Glomerular visceral epithelial cell (primary cell): ENCODE measurements at regions not wholly inside any gene's neighbourhood (a gene's known extent, or its start where the extent isn't known, plus 50 kb on each side); places are given as distances from the start of the nearest gene placed in this dataset.
"Not testable (repeated sequence)": the region's sequence is repeated elsewhere in the genome, so short reads cannot be mapped to it uniquely, and the experiment has no call there.

Source experiments
- DNase-seq: peaks from one replicate; pipeline ENCODE4 v3.0.0-alpha.2; 2016; ENCODE audit errors: extremely low spot score

GRCh38 chr2:185502351-185502750, 236.3 kb upstream of the FSIP2 start:
- DNase-seq = no peak

DNA sequence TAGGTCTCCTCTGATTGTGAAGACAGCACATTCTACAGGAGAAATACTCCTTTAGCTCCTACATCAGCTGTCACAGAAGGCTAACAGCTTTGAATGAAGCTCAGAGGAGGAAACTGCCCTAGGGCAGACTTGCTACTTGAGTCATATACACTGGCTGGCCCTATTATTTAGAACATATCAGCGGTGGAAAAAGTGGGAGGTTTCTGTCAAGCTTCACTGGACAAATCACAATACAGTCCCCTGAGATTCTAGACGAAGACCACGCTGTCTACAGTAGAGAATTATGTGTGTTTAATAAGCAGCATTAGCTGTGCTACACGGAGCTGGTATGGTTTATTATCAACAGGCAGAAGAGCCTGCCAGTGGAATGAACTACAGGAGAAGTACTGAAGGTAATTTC, 230.9 kb upstream of the FSIP2 start:
- no peak for DNase-seq

DNA sequence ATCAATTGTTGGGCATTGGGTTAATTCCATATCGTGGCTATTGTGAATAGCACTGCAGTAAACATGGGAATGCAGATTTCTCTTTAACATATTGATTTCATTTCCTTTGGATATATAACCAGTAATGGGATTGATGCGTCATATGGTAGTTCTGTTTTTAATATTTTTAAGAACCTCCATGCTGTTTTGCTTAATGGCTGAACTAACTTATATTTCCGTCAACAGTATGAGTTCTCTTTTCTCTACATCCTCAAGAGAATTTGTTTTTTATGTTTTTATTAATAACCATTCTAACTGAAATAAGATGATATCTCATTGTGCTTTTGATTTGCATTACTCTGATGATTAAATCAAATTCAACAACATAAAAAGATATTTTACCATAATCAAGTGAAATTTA, 228.5 kb upstream of the FSIP2 start:
- DNase-seq = no peak

GRCh38 chr2:185511925-185512324, 226.7 kb upstream of the FSIP2 start:
- DNase-seq = no peak

GRCh38 chr2:185522472-185522871, 216.1 kb upstream of the FSIP2 start:
- DNase-seq = no peak

GRCh38 chr2:185524242-185524641, 214.4 kb upstream of the FSIP2 start:
- DNase-seq = not testable (repeated sequence)

DNA sequence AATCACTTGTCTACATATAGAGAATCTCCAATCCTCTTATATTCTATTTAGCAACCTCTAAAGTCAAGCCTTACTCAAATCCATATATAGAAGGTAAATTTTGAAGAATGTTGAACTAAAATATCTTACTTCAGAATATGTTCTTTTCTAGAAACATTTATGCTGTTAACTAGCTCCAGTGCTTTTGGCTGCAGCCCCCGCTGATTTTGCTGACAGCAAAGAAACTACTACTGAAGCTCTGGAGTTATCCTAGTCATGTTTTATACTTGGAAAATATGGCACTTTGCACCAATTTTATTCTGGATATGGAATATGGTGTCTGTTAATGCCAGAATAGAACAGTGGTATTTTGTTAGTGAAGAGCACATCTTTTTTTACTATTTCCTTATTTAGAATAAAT, 212.4 kb upstream of the FSIP2 start:
- DNase-seq = no peak

DNA sequence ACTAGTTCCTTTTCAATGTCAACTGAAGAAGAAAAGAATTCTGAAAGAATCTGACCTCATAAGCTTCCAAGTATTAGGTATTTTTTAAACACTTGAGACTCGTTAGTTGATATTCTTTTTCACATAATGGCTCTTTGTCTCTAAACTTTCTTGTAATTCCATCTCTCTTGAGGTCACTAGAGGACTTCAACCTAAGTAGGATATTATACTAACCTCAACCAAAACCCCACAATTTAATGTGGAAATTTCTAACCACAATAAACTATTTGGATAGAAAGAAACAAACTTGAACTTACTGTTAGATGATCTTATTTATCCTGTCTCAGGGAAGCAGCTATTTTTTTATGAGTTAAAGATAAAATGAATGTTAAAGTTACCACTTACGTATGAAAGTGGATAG, 206.9 kb upstream of the FSIP2 start:
- DNase-seq = no peak

DNA sequence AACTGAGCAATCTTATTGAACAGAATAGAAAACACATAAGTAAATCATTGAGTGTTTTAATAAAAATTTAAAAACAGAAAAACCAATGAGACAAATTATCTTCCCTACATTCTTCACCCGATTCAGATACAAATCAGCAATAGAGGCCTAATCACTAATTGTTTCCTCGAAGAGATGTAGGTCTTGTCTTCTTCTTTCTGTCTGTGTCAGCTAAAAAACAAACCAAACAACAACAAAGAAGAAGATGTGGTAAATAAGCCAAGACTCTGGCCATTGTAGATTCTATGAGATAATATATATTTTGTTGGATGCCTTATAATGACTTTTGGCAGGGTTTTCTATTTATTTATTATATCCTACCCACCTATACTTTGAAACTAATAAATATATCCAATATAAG, 200.9 kb upstream of the FSIP2 start:
- DNase-seq = no peak

DNA sequence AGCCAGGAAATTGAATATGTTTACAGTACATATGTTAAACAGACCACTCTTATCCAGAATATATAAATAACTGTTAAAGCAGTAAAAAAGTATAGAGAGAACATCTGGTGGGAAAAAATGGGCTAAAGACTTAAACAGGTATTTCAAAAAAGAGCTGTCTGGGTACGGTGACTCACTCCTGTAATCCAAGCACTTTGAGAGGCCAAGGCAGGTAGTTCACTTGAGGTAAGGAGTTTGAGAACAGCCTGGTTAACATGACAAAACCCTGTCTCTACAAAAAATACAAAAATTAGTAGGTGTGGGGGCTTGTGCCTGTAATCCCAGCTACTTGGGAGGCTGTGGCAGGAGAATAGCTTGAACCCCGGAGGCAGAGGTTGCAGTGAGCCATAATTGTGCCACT, 171.4 kb upstream of the FSIP2 start:
- DNase-seq = no peak

GRCh38 chr2:185567940-185568339, 170.7 kb upstream of the FSIP2 start:
- DNase-seq = no peak

DNA sequence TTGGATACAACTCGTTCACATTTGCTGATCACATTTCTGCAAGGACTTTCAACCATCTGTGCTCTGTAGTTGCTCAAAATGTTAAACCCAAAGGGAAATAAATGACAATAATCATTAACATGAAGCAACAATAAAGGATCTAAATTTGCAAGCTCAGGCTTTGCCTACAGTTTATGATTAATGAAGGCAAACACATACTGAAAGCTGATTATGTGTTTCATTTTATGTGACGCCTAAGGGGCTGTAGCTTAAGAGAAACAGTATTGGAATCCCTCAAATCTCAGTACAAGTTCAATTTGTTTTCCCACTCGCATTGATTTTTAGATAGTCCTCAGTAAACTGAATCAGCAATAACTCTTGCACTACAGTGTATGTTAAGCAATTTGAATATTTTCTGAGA, 160.3 kb upstream of the FSIP2 start:
- no peak for DNase-seq

DNA sequence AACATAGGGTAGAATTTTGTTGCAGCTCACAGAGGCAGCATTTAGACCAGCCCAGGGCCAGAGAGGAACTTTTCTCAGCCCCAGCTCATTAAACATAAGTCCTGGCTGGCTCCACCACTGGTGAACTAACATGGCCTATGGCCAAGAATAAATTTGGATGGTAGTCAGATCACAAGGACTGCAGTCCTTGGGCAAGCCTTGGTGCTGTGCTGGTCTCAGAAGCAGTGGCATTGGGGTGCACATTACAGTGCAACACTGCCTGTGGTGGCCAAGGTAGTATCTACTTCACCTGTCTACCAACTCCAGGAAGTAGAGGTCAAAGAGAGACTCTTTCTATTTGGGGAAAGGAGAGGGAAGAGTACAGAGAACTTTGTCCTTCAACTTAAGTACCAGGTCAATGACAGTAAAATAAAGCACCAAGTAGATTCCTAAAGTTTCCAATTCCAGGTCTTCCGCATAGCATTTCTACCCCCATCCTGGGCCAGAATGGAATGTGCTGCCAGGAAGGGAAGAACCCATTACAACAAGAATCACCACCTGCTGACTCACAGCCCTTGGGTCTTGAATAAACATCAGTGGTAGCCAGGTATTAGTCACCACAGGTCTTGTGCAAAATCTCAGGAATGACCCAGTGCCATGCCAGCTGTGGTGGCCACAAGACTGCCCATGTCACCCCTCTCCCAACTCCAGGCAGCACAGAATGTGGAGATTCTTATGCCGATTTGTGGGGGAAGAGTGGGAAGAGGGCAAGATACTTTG, 155.4 kb upstream of the FSIP2 start:
- DNase-seq = peak; percentile 98

- DNase-seq = not testable (repeated sequence)
Measured at GRCh38 chr2:185585165-185585564, 153.4 kb upstream of the FSIP2 start.

DNA sequence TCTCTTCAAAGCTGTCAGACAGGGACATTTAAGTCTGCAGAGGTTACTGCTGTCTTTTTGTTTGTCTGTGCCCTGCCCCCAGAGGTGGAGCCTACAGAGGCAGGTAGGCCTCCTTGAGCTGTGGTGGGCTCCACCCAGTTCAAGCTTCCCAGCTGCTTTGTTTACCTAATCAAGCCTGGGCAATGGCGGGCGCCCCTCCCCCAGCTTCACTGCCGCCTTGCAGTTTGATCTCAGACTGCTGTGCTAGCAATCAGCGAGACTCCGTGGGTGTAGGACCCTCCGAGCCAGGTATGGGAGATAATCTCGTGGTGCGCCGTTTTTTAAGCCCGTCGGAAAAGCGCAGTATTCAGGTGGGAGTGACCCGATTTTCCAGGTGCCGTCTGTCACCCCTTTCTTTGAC, 147.3 kb upstream of the FSIP2 start:
- DNase-seq = not testable (repeated sequence)

GRCh38 chr2:185607945-185608344, 130.7 kb upstream of the FSIP2 start:
- no peak for DNase-seq

DNA sequence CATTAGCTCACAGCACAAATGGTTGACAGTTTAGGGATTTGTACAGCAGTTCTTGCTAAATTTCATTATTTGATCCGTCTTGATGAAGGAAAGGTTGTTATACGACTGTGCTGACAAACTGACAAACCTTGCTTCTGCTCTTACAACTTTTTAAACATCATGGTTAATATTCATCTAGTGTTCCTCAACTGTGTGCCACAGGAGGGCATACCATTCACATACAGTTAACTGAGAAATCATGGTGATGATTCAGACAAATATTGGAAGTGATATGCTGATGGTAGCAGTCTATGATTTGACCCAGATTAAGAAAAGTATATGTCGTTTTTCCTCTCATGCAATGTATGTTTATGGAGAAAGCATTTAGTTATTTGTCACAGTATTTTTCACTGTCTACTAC, 129.8 kb upstream of the FSIP2 start:
- peak; percentile 34 for DNase-seq

GRCh38 chr2:185610301-185610700, 128.3 kb upstream of the FSIP2 start:
- no peak for DNase-seq

GRCh38 chr2:185618625-185619024, 120.0 kb upstream of the FSIP2 start:
- peak; percentile 92 for DNase-seq

GRCh38 chr2:185625604-185626003, 113.0 kb upstream of the FSIP2 start:
- DNase-seq = no peak

- no peak for DNase-seq
Measured at GRCh38 chr2:185628985-185629384, 109.6 kb upstream of the FSIP2 start.

GRCh38 chr2:185633621-185634020, 105.0 kb upstream of the FSIP2 start:
- DNase-seq = no peak

- DNase-seq = no peak
Measured at GRCh38 chr2:185638771-185639170, 99.8 kb upstream of the FSIP2 start.

GRCh38 chr2:185640588-185640987, 98.0 kb upstream of the FSIP2 start:
- no peak for DNase-seq
